ENCODE measurements at regions not wholly inside any gene's neighbourhood (a gene's known extent, or its start where the extent isn't known, plus 50 kb on each side); places are given as distances from the start of the nearest gene placed in this dataset.

GRCh38 chr5:167304834-167305469, 986.5 kb upstream of the WWC1 start:
- TF ChIP-seq, protein P1, sequence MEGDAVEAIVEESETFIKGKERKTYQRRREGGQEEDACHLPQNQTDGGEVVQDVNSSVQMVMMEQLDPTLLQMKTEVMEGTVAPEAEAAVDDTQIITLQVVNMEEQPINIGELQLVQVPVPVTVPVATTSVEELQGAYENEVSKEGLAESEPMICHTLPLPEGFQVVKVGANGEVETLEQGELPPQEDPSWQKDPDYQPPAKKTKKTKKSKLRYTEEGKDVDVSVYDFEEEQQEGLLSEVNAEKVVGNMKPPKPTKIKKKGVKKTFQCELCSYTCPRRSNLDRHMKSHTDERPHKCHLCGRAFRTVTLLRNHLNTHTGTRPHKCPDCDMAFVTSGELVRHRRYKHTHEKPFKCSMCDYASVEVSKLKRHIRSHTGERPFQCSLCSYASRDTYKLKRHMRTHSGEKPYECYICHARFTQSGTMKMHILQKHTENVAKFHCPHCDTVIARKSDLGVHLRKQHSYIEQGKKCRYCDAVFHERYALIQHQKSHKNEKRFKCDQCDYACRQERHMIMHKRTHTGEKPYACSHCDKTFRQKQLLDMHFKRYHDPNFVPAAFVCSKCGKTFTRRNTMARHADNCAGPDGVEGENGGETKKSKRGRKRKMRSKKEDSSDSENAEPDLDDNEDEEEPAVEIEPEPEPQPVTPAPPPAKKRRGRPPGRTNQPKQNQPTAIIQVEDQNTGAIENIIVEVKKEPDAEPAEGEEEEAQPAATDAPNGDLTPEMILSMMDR (IDR thresholded peaks at IDR 0.05), result no peak
- Histone ChIP-seq H3K4me3 (no peak overlapping the region), H3K27ac (no peak overlapping the region), H3K4me1 (no peaks in the 10 kb centered on the region), H3K27me3 (no peaks in the 10 kb centered on the region), H3K36me3 (no peaks in the 10 kb centered on the region), H3K9me3 (no peaks in the 10 kb centered on the region)
- no peak for DNase-seq
- intact Hi-C loops (cut with DNase I; ENCODE audit: low total_unique reads), result no loop called here

DNA sequence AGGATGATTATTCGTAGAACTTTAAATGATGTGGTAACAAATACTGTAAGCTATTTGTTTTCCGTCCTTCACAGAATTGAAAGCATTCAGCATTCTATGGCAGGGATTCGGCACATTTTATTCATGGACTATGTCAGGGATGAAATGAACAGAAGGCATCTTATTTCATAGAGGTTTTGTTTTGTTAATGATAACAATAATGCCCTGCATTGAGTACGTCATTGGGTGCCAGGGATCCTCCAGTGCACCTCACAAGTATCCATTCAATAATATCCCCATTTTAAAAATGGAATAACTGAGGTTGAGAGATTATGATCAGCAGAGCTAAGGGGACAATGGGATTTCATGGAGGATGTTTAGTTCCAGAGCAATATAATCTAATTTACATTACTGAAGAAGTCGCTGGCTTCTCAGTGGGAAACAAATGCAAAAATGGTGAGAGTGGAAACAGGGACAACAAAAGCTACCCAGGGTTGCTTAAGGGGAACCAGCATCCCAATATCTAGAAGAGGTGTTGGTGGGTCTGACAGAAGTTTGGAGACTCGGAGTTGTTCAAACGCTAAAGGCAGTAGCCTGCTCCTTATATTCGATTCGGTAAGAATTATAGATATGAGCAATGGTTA, 985.7 kb upstream of the WWC1 start:
- TF ChIP-seq, protein P1 (IDR thresholded peaks at IDR 0.05), result no peak
- Histone ChIP-seq H3K4me3 (no peak overlapping the region), H3K4me1 (no peaks in the 10 kb centered on the region), H3K36me3 (no peaks in the 10 kb centered on the region), H3K9me3 (no peaks in the 10 kb centered on the region), H3K27me3 (no peaks in the 10 kb centered on the region), H3K27ac (no peak overlapping the region)
- intact Hi-C loops (cut with DNase I; ENCODE audit: low total_unique reads), result no loop called here
- DNase-seq, result no peak

GRCh38 chr5:167307042-167307441, 984.4 kb upstream of the WWC1 start:
- no peaks in the 10 kb centered on the region for H3K36me3 ChIP-seq
- intact Hi-C loops (cut with DNase I; ENCODE audit: low total_unique reads), result no loop called here
- DNase-seq, result no peak
- no peaks in the 10 kb centered on the region for H3K4me1 ChIP-seq
- TF ChIP-seq, protein P1 (IDR thresholded peaks at IDR 0.05), result no peak
- no peak overlapping the region for H3K27ac ChIP-seq
- no peaks in the 10 kb centered on the region for H3K9me3 ChIP-seq
- no peak overlapping the region for H3K4me3 ChIP-seq
- H3K27me3 ChIP-seq, result no peaks in the 10 kb centered on the region

- no peaks in the 10 kb centered on the region for H3K9me3 ChIP-seq
- no peaks in the 10 kb centered on the region for H3K27me3 ChIP-seq
- no peak overlapping the region for H3K27ac ChIP-seq
- H3K4me3 ChIP-seq, result no peak overlapping the region
- TF ChIP-seq, protein P1 (IDR thresholded peaks at IDR 0.05), result no peak
- H3K4me1 ChIP-seq, result no peaks in the 10 kb centered on the region
- intact Hi-C loops (cut with DNase I; ENCODE audit: low total_unique reads), result no loop called here
- DNase-seq, result no peak
- H3K36me3 ChIP-seq, result no peaks in the 10 kb centered on the region
Measured at GRCh38 chr5:167308466-167308865, 983.0 kb upstream of the WWC1 start.

DNA sequence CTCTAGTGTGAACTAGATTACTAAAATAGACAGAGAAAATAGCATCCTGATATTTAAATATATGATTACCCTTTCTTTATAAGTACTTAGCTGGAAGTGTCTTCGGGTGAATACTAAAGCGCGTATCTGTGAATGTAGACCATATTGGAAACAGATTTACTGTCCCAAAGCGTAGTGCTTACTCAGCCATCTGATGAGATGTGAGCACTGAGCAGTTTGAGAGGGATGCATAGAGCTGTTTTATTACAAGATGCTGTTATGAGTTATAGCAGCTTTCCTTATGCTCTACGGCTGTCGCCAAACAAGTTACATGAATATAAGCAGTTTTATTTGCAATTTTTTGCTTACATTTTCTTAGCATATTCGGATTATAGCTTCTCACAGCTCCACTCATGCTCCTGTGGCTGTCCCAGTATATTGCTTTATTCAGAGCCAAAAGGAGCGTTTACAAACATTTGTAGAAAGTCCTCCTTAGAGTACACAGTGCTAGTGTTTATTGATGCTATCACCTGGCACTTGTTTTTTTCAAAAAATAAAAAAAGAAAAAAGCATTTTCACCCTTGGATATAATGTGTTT, 981.4 kb upstream of the WWC1 start:
- DNase-seq, result no peak
- Histone ChIP-seq H3K36me3 (no peaks in the 10 kb centered on the region), H3K27me3 (no peaks in the 10 kb centered on the region), H3K4me1 (no peaks in the 10 kb centered on the region), H3K4me3 (no peak overlapping the region), H3K9me3 (no peaks in the 10 kb centered on the region), H3K27ac (no peak overlapping the region)
- TF ChIP-seq, protein P1 (IDR thresholded peaks at IDR 0.05), result no peak
- intact Hi-C loops (cut with DNase I; ENCODE audit: low total_unique reads), result no loop called here

Measured in tibial artery (tissue), 4 donors.